GM12891 (cell line): ENCODE measurements at regions not wholly inside any gene's neighbourhood (a gene's known extent, or its start where the extent isn't known, plus 50 kb on each side); places are given as distances from the start of the nearest gene placed in this dataset.

Experiments used
- PAX5 ChIP-seq: IDR thresholded peaks from 2 replicates; pipeline ENCODE4 v1.6.1; 2011; ENCODE audit warnings: low read length, moderate library complexity, mild to moderate bottlenecking; ENCODE audit not compliant: insufficient read depth, severe bottlenecking
- POLR2AphosphoS5 ChIP-seq: IDR thresholded peaks from 2 replicates; pipeline ENCODE4 v1.6.1; 2011; ENCODE audit warnings: low read depth, low read length, control low read depth
- POU2F2 ChIP-seq: IDR thresholded peaks from 2 replicates; pipeline ENCODE4 v1.6.1; 2011; ENCODE audit warnings: low read depth, mild to moderate bottlenecking, control low read depth, low read length, moderate library complexity

- TF ChIP-seq PAX5 (no peak), POLR2AphosphoS5 (no peak), POU2F2 (no peak)
Measured at GRCh38 chr4:95963456-95963855, 123.6 kb downstream of the PDHA2 start.
